ENCODE measurements at regions not wholly inside any gene's neighbourhood (a gene's known extent, or its start where the extent isn't known, plus 50 kb on each side); places are given as distances from the start of the nearest gene placed in this dataset.

DNA sequence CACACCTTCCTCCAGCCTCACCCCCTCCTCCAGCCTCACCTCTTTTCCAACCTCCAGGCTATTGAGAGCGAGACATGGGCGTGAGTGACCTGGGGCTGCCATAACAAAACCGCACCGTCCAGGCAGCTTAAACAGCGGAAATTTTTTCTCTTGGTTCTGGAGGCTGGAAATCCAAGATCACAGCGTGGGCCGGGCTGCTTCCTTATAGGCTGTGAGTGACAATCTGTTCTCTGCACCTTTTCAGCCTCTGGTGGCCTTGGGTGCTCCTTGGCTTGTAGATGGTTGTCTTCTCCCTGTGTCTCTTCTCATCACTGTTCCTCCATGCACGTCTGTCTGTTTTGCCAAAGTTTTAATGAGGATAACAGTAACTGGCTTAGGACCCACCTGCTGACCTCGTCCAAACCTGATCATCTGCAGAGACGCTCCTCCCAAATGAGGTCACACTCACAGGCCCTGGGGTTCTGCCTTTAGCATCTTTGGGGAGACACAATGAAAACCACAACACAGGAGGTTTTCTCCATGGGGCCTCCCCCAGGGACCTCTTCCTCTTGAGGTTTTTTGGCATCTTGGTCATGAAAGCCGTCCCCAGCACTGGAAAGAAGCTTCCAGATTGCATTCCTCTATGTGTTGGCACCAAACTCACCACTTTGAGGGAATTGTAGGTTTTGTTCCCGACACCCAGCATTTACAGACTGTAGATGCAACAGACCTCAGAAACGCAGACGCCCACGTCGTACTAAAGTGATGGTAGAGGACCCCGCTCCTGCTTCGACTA lies 878.1 kb downstream of the BRD1 start:
- TF ChIP-seq, protein P1, sequence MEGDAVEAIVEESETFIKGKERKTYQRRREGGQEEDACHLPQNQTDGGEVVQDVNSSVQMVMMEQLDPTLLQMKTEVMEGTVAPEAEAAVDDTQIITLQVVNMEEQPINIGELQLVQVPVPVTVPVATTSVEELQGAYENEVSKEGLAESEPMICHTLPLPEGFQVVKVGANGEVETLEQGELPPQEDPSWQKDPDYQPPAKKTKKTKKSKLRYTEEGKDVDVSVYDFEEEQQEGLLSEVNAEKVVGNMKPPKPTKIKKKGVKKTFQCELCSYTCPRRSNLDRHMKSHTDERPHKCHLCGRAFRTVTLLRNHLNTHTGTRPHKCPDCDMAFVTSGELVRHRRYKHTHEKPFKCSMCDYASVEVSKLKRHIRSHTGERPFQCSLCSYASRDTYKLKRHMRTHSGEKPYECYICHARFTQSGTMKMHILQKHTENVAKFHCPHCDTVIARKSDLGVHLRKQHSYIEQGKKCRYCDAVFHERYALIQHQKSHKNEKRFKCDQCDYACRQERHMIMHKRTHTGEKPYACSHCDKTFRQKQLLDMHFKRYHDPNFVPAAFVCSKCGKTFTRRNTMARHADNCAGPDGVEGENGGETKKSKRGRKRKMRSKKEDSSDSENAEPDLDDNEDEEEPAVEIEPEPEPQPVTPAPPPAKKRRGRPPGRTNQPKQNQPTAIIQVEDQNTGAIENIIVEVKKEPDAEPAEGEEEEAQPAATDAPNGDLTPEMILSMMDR (IDR thresholded peaks at IDR 0.05; ENCODE audit: low read depth, low read length), result no peak
- no peak for DNase-seq (ENCODE audit: extremely low read depth, low read depth)

- no peak for DNase-seq (ENCODE audit: extremely low read depth, low read depth)
- TF ChIP-seq, protein P1 (IDR thresholded peaks at IDR 0.05; ENCODE audit: low read depth, low read length), result no peak
Observed at GRCh38 chr22:48948575-48949170, 879.0 kb downstream of the BRD1 start.

DNA sequence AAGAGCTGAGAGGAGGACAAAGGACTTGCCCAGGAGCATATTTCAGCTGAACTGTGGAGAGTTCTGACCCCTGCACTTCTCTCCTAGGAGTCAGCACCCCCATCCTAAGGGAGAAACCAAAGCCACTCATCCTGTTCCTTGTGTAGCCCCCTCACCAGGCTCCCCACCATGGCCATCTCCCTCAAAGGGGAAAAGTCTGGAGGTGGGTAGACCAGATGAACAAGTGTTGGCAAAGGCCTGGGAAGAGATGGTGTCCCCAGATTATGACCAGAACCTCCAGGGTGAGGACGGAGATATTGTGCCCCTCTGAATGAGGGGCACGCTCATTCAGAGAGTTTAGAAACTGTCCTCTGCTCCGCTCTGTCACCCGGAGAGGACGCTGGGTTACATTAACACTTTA lies 880.0 kb downstream of the BRD1 start:
- DNase-seq (ENCODE audit: extremely low read depth, low read depth), result no peak

DNA sequence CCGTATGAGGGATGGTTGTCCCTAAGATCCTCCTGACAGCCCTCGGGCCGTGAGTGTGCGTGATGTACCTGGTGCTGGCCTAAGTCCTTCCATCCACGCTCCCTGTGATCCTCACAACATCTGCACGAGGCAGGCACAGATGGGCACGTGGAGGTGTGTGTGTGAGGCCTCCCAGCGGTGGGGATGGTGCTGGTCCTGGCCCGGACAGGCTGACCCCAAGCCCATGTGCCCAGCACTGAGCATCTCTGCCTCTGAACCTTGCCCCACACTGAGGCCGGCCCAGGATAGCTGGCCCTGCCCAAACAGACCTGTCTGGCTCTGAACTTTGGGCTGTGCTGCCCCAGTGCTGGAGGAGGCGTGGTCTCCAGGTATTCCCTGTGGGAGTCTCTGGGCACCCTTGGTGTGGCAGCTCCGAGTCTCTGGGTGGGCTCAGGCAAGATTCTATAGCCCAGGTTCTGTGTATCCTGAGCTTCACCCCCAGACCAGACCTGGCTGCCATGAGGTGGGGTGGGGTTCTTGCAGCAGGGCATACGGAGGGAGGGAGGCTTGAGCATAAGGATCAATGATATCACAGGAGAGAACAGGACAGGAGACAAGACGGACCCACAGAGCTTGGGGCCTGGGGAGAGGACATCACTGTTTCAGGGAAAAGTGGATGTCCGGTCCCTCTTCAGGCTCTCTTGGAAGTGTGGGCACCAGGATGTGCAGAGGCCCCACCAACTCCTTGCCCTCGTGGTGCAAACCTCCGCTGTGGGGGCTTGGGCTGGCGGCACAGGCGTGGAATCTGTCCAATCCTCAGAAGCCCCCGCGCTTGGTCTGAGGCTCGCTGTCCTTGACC lies 881.8 kb downstream of the BRD1 start:
- DNase-seq (ENCODE audit: extremely low read depth, low read depth), result no peak
- TF ChIP-seq, protein P1 (IDR thresholded peaks at IDR 0.05; ENCODE audit: low read depth, low read length), result no peak

More for the DNA sequence above, 880.0 kb downstream of the BRD1 start:
- TF ChIP-seq, protein P1 (IDR thresholded peaks at IDR 0.05; ENCODE audit: low read depth, low read length), result no peak

- no peak for DNase-seq (ENCODE audit: extremely low read depth, low read depth)
- TF ChIP-seq, protein P1 (IDR thresholded peaks at IDR 0.05; ENCODE audit: low read depth, low read length), result no peak
Observed at GRCh38 chr22:48944751-48945620, 882.7 kb downstream of the BRD1 start.

DNA sequence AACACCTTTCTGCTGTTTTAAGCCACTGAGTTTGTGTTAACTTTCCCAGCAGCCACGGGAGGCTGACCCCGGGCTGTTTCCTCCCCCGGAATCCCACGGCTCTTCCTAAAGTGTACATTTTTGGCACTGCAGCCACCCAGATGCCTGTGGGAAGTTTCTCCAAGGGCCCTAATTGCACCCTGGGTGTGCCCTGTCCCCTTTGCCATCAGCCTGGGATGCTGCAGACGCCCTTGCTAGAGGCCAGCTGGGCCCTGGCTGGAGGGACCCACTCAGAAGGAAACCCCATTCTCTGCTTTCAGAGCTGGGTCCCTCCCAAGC lies 883.3 kb downstream of the BRD1 start:
- TF ChIP-seq, protein P1 (IDR thresholded peaks at IDR 0.05; ENCODE audit: low read depth, low read length), result no peak

More for the DNA sequence above, 883.3 kb downstream of the BRD1 start:
- DNase-seq (ENCODE audit: extremely low read depth, low read depth), result no peak
